ENCODE measurements at regions not wholly inside any gene's neighbourhood (a gene's known extent, or its start where the extent isn't known, plus 50 kb on each side); places are given as distances from the start of the nearest gene placed in this dataset.

DNA sequence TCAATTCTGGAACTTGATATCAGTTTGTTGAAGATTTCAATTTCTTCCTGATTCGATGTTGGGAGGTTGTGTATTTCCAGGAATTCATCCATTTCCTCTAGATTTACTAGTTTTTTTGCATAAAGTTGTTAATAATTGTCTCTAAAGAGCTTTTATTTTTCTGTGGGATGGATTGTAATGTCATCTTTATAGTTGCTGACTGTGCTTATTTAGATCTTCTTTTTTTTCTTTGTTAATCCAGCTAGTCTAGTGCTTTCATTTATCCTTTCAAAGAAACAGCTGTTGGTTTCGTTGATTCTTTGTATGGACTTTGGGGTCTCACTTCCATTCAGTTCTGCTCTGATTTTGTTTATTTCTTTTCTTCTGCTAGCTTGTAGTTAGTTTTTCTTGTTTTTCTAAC, 302.0 kb upstream of the DMAC1 start:
- Mint-ChIP-seq H3K4me1 (no peaks in the 10 kb centered on the region), H3K27me3 (ENCODE audit: insufficient read depth, low read depth) (peaks cover 3% of the 10 kb centered on the region), H3K9me3 (peaks cover 3% of the 10 kb centered on the region), H3K27ac (no peak overlapping the region), H3K4me3 (no peak overlapping the region), H3K36me3 (no peaks in the 10 kb centered on the region)
- H4K20me1 ChIP-seq (ENCODE audit: low read depth) = no peaks in the 10 kb centered on the region
- H3K9me3 ChIP-seq (ENCODE audit: low read depth) = no peaks in the 10 kb centered on the region
- no peak for DNase-seq (ENCODE audit: low spot score)
- no peak overlapping the region for H3K27ac ChIP-seq
- no peak overlapping the region for H2AFZ ChIP-seq (replicated peaks)
- H3K4me1 ChIP-seq = peaks cover 3% of the 10 kb centered on the region
- H3F3A ChIP-seq (ENCODE audit: low read depth) = no peaks in the 10 kb centered on the region
- no peak for TF ChIP-seq EZH2 (IDR thresholded peaks at IDR 0.05)
- TF ChIP-seq EZH2phosphoT487 (IDR thresholded peaks at IDR 0.05) = no peak
- TF ChIP-seq, protein P1, sequence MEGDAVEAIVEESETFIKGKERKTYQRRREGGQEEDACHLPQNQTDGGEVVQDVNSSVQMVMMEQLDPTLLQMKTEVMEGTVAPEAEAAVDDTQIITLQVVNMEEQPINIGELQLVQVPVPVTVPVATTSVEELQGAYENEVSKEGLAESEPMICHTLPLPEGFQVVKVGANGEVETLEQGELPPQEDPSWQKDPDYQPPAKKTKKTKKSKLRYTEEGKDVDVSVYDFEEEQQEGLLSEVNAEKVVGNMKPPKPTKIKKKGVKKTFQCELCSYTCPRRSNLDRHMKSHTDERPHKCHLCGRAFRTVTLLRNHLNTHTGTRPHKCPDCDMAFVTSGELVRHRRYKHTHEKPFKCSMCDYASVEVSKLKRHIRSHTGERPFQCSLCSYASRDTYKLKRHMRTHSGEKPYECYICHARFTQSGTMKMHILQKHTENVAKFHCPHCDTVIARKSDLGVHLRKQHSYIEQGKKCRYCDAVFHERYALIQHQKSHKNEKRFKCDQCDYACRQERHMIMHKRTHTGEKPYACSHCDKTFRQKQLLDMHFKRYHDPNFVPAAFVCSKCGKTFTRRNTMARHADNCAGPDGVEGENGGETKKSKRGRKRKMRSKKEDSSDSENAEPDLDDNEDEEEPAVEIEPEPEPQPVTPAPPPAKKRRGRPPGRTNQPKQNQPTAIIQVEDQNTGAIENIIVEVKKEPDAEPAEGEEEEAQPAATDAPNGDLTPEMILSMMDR (IDR thresholded peaks at IDR 0.05) = no peak
- H3K36me3 ChIP-seq = no peaks in the 10 kb centered on the region
- H3K4me3 ChIP-seq = no peak overlapping the region
- no peaks in the 10 kb centered on the region for H3K27me3 ChIP-seq
- no peaks in the 10 kb centered on the region for H3K79me2 ChIP-seq (ENCODE audit: low read depth)
- no peak overlapping the region for H3K4me2 ChIP-seq
- H3K9ac ChIP-seq = no peak overlapping the region

- H3K9ac ChIP-seq = no peak overlapping the region
- H4K20me1 ChIP-seq (ENCODE audit: low read depth) = no peaks in the 10 kb centered on the region
- DNase-seq (ENCODE audit: low spot score) = no peak
- H3K27me3 Mint-ChIP-seq (ENCODE audit: insufficient read depth, low read depth) = peaks cover 3% of the 10 kb centered on the region
- no peaks in the 10 kb centered on the region for H3K79me2 ChIP-seq (ENCODE audit: low read depth)
- no peaks in the 10 kb centered on the region for H3K9me3 ChIP-seq (ENCODE audit: low read depth)
- H2AFZ ChIP-seq (replicated peaks) = no peak overlapping the region
- peaks cover 2% of the 10 kb centered on the region for H3K9me3 Mint-ChIP-seq
- H3K4me1 Mint-ChIP-seq = peaks cover 2% of the 10 kb centered on the region
- H3F3A ChIP-seq (ENCODE audit: low read depth) = no peaks in the 10 kb centered on the region
- no peak overlapping the region for H3K4me3 Mint-ChIP-seq
- TF ChIP-seq EZH2 (IDR thresholded peaks at IDR 0.05) (no peak), EZH2phosphoT487 (IDR thresholded peaks at IDR 0.05) (no peak)
- TF ChIP-seq, protein P1 (IDR thresholded peaks at IDR 0.05) = no peak
- H3K4me2 ChIP-seq = no peak overlapping the region
- no peaks in the 10 kb centered on the region for H3K36me3 ChIP-seq
- H3K36me3 Mint-ChIP-seq = no peaks in the 10 kb centered on the region
- no peaks in the 10 kb centered on the region for H3K4me1 ChIP-seq
- H3K4me3 ChIP-seq = no peak overlapping the region
- H3K27me3 ChIP-seq = no peaks in the 10 kb centered on the region
- no peak overlapping the region for H3K27ac ChIP-seq
- H3K27ac Mint-ChIP-seq = no peak overlapping the region
Measured at GRCh38 chr9:8096091-8096490, 296.5 kb upstream of the DMAC1 start.

GRCh38 chr9:8095672-8096086, 296.1 kb upstream of the DMAC1 start:
- Histone ChIP-seq H3K9ac (no peak overlapping the region), H4K20me1 (ENCODE audit: low read depth) (no peaks in the 10 kb centered on the region), H3K4me2 (no peak overlapping the region), H3K27ac (no peak overlapping the region), H3K4me3 (no peak overlapping the region), H3K4me1 (no peaks in the 10 kb centered on the region), H3K36me3 (no peaks in the 10 kb centered on the region), H2AFZ (replicated peaks) (no peak overlapping the region), H3K9me3 (ENCODE audit: low read depth) (no peaks in the 10 kb centered on the region), H3K27me3 (no peaks in the 10 kb centered on the region), H3K79me2 (ENCODE audit: low read depth) (no peaks in the 10 kb centered on the region), H3F3A (ENCODE audit: low read depth) (no peaks in the 10 kb centered on the region)
- no peaks in the 10 kb centered on the region for H3K36me3 Mint-ChIP-seq
- peaks cover 2% of the 10 kb centered on the region for H3K9me3 Mint-ChIP-seq
- peaks cover 3% of the 10 kb centered on the region for H3K27me3 Mint-ChIP-seq (ENCODE audit: insufficient read depth, low read depth)
- H3K27ac Mint-ChIP-seq = no peak overlapping the region
- no peak for DNase-seq (ENCODE audit: low spot score)
- TF ChIP-seq EZH2phosphoT487 (IDR thresholded peaks at IDR 0.05) (no peak), EZH2 (IDR thresholded peaks at IDR 0.05) (no peak)
- TF ChIP-seq, protein P1 (IDR thresholded peaks at IDR 0.05) = no peak
- H3K4me1 Mint-ChIP-seq = peaks cover 2% of the 10 kb centered on the region
- no peak overlapping the region for H3K4me3 Mint-ChIP-seq
